ENCODE measurements at regions not wholly inside any gene's neighbourhood (a gene's known extent, or its start where the extent isn't known, plus 50 kb on each side); places are given as distances from the start of the nearest gene placed in this dataset.

DNA sequence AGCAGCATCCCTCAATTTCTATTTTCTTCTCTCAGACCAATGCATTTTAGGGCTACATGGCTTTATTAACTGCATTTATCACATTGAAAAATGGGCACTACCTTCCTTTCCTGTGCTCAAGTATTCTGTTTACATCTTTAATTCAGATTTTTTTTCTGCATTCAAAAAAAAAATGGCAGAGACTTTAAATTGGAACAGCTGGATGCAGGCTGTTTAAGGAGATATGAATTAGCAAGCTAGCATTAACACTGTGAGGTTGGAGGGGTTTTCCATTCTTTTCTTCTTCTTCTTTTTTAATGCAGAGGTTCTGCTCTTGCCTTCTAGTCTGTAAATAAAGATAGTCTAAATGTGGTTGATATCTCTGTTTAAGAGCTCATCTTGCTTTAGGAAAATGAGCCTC lies 242.9 kb upstream of the RBFOX1 start:
- no peaks in the 10 kb centered on the region for H3K9me3 ChIP-seq
- no peak overlapping the region for H3K4me3 ChIP-seq
- DNase-seq (ENCODE audit: low spot score) (no peak), ATAC-seq (ENCODE audit: insufficient number of reproducible peaks, low FRiP score, low read depth) (no peak)
- TF ChIP-seq CTCF (IDR thresholded peaks at IDR 0.05), result no peak
- H3K27ac ChIP-seq, result no peak overlapping the region
- no peaks in the 10 kb centered on the region for H3K4me1 ChIP-seq (ENCODE audit: control insufficient read depth in 1 of 2, low read depth in 2 of 2)
- H3K36me3 ChIP-seq, result no peaks in the 10 kb centered on the region
- H3K27me3 ChIP-seq (replicated peaks; ENCODE audit: insufficient read depth), result no peaks in the 10 kb centered on the region

- no peaks in the 10 kb centered on the region for H3K4me1 ChIP-seq (ENCODE audit: control insufficient read depth in 1 of 2, low read depth in 2 of 2)
- ATAC-seq (ENCODE audit: insufficient number of reproducible peaks, low FRiP score, low read depth) (no peak), DNase-seq (ENCODE audit: low spot score) (no peak)
- TF ChIP-seq CTCF (IDR thresholded peaks at IDR 0.05), result no peak
- no peaks in the 10 kb centered on the region for H3K36me3 ChIP-seq
- no peaks in the 10 kb centered on the region for H3K9me3 ChIP-seq
- no peaks in the 10 kb centered on the region for H3K27me3 ChIP-seq (replicated peaks; ENCODE audit: insufficient read depth)
- H3K27ac ChIP-seq, result no peak overlapping the region
- no peak overlapping the region for H3K4me3 ChIP-seq
Measured at GRCh38 chr16:7088711-7089110, 243.9 kb upstream of the RBFOX1 start.

DNA sequence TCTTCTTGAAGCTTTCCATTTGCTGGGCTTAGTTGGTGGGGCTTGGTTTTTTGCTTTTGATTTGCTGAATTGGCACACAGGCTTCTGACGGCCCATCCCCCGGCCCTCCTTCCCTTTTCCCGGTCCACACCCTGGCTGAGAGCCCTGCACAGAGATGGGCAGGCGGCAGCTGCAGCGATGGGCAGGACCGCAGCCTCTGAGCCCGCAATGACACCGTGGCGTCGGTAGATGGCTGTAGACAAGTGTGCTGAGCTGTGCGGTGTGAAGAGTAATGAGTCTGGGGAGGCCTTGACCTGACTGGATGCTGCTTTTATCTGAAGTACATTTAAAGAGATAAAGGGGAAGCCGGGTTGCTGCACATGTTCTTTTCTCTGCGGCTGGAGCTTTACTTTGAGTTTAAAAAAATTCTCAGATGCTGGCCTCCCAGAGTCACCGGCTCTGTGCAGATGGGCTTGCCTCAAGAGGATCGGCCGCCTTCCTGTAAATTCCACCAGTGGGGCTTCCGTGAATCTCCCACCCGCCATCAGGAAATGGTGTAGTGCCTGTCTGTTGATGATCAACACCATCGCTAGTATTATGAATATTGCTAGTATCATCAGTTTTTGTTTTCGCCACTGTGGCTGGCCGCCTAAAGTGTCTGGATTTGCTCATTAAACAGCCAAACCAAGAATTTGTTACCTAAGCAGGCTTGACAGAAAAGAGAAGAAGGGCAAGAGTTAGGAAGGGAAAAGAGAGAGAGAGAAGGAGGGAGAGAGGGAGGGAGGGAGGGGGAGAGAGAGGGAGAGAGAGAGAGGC lies 245.6 kb upstream of the RBFOX1 start:
- no peaks in the 10 kb centered on the region for H3K4me1 ChIP-seq (ENCODE audit: control insufficient read depth in 1 of 2, low read depth in 2 of 2)
- no peak overlapping the region for H3K27ac ChIP-seq
- no peak for ATAC-seq (ENCODE audit: insufficient number of reproducible peaks, low FRiP score, low read depth)
- no peak for TF ChIP-seq CTCF (IDR thresholded peaks at IDR 0.05)
- no peak for DNase-seq (ENCODE audit: low spot score)
- no peaks in the 10 kb centered on the region for H3K9me3 ChIP-seq
- H3K36me3 ChIP-seq, result no peaks in the 10 kb centered on the region
- H3K4me3 ChIP-seq, result no peak overlapping the region
- no peaks in the 10 kb centered on the region for H3K27me3 ChIP-seq (replicated peaks; ENCODE audit: insufficient read depth)

- ATAC-seq (ENCODE audit: insufficient number of reproducible peaks, low FRiP score, low read depth), result no peak
Measured at GRCh38 chr16:7085776-7086175, 246.9 kb upstream of the RBFOX1 start.

GRCh38 chr16:7083096-7083495 lies 249.5 kb upstream of the RBFOX1 start:
- no peak for TF ChIP-seq CTCF (IDR thresholded peaks at IDR 0.05)
- no peaks in the 10 kb centered on the region for H3K9me3 ChIP-seq

More at GRCh38 chr16:7085776-7086175, 246.9 kb upstream of the RBFOX1 start:
- no peak for DNase-seq (ENCODE audit: low spot score)
- Histone ChIP-seq H3K4me1 (ENCODE audit: control insufficient read depth in 1 of 2, low read depth in 2 of 2) (no peaks in the 10 kb centered on the region), H3K36me3 (no peaks in the 10 kb centered on the region), H3K27me3 (replicated peaks; ENCODE audit: insufficient read depth) (no peaks in the 10 kb centered on the region), H3K4me3 (no peak overlapping the region), H3K27ac (no peak overlapping the region), H3K9me3 (no peaks in the 10 kb centered on the region)
- no peak for TF ChIP-seq CTCF (IDR thresholded peaks at IDR 0.05)

More at GRCh38 chr16:7083096-7083495, 249.5 kb upstream of the RBFOX1 start:
- Histone ChIP-seq H3K36me3 (no peaks in the 10 kb centered on the region), H3K4me1 (ENCODE audit: control insufficient read depth in 1 of 2, low read depth in 2 of 2) (no peaks in the 10 kb centered on the region), H3K27me3 (replicated peaks; ENCODE audit: insufficient read depth) (no peaks in the 10 kb centered on the region), H3K27ac (no peak overlapping the region), H3K4me3 (no peak overlapping the region)
- DNase-seq (ENCODE audit: low spot score) (no peak), ATAC-seq (ENCODE audit: insufficient number of reproducible peaks, low FRiP score, low read depth) (no peak)

All from thoracic aorta (tissue), 2 donors.